Suppressor macrophage treated with lipopolysaccharide for 1 hour (primary cell): ENCODE measurements at regions not wholly inside any gene's neighbourhood (a gene's known extent, or its start where the extent isn't known, plus 50 kb on each side); places are given as distances from the start of the nearest gene placed in this dataset.
"Not testable (repeated sequence)": the region's sequence is repeated elsewhere in the genome, so short reads cannot be mapped to it uniquely, and the experiment has no call there.

ENCODE experiments used
- DNase-seq, 3 donors: peaks; one replicate each; pipeline ENCODE4 v3.0.0-alpha.2; 2020 to 2022

DNA sequence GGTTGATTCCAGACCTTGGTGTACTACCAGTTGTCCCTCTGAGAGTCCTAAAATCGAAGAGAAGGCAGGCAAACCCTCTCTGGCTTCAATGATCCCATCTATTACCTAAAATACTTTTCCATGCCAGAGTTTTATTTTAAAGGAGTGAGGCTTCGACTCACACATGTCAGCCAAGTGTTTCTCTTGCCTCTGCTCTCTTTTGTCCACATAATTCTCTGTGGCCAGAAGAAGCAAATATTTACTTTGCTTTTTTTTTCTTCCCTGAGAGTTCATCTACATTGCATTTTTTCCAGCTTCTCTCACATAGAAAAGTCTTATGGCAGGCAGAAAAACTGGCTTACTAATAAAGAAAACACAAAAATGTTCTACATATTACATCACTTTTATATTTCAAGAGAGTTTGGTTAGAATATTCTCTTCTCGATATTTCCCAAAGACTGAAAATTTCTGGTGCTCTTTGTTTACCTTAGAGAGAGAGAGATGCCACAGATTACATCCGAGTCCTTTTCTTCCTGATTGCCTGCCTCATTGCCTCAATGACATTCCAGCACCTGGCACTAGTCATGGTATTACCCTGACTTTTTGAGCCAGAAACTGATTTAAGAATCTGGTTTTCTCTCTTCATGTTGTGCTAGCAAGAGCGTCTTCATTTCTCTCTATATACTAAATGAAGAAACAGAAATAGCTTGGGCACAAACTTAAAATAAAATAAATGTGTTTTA lies 170.3 kb upstream of the FAM174A start:
- not testable (repeated sequence) for DNase-seq

DNA sequence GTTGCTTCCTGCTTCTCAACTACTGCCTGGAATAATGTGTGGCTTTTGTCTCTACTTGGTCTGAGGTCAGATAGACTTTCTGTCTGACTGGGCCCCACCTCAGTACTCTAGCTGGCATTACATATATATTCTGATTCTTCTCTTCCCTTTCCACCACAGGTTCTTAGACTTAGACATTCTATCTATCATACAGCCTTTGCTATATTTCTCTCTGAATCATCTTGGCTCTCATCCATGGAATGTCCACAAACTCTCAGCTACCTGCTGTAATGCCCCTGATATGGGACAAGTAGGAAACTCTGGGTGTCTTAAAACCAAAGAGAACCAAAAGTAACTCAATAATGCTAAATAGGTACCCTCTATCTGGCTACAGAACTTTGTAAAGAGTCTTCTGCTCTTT lies 170.8 kb upstream of the FAM174A start:
- not testable (repeated sequence) for DNase-seq

DNA sequence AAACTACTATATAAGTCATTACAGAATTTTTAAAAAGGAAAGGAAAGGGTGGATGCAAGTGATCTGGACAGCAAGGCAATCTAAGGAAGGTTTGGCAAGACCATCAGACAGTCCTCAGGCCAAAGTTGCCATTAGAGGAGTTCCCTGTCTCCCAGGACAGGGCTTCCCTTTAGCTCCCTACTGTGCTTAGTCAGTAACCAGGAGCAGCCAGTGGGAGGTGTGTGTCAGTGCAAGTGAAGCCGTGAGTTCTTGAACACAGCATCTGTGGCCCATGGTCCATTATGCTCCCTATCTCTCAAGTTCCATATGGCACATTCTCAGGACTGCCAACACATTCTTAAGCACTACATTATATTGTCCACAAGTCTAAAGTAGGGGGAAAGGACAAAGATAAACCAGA lies 175.2 kb upstream of the FAM174A start:
- not testable (repeated sequence) for DNase-seq

- not testable (repeated sequence) for DNase-seq
These were observed 188.9 kb upstream of the FAM174A start for GRCh38 chr5:100346269-100346668.

DNA sequence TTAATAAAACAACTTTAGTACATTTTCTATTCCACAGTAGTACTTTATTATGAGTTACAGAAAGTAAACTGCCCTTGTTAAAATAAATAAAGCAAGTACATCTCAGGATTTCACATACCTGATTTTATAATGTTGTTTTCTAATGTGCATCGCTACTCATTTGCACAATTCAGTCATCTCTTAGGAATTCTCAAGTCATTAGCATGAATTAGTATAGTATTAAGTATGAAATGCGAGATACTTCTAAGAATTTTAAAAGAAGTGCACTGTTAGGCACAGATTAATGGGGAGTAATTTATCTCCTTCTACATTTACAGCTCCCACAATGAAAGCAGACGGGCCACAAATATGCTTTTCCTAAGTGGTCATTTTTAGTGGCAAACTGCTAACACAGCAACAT lies 193.7 kb upstream of the FAM174A start:
- DNase-seq: not testable (repeated sequence)

GRCh38 chr5:100322483-100322882 lies 212.7 kb upstream of the FAM174A start:
- DNase-seq: no peak

DNA sequence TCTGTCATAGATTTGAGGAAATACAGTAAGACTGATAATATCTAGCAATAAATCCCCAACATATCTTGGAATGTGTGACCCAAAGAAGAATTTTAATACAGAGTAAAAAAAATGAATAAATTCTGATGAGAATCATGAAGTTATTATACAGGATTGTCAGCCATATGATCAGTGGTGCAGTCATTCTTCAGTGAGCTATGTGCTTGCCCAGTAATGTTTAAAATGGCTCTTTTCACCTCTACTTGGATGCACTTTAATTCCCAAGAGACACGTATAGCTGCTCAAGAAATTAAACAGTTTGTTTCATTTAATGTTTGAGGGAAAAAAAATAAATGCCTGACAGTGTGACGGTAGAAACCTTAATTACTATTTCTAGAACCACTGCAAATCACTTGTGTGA lies 215.3 kb upstream of the FAM174A start:
- DNase-seq: no peak

DNA sequence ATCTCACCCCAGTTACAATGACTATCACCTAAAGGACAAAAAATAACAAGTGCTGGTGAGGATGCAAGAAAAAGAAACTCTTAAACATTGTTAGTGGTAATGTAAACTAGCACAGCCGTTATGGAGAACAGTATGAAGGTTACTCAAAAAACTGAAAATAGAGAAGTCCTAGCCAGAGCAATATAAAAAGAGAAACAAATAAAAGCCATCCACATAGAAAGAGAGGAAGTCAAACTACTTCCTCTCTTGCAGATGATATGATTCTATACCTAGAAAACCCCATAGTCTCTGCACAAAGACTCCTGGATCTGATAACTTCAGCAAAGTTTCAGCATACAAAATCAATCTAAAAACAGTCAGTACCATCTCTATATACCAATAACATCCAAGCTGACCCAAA lies 221.5 kb upstream of the FAM174A start:
- peak; percentile 9 to 58 (median 56) for DNase-seq

DNA sequence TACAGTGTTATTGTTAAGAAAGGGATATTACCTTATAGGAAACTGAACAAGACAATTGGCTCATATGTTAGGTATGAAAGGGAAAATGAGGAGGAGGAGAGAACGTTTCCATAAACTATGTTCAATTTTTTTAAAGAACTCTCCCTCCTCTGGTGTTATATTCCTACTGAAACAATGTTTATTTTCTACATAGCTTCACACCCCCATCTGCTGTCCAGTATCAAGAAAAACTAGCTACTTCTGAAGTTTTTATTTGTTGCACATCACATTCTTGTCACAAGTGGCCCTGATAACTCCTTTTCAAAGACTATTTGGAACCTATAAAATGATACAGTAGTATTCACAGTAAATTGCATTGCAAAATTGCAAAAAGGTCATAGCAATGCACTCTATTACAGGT lies 223.4 kb upstream of the FAM174A start:
- no peak for DNase-seq

GRCh38 chr5:100306000-100306399 lies 229.2 kb upstream of the FAM174A start:
- DNase-seq: no peak

- DNase-seq: no peak
These were observed 232.0 kb upstream of the FAM174A start for GRCh38 chr5:100303216-100303615.

GRCh38 chr5:100299261-100299660 lies 235.9 kb upstream of the FAM174A start:
- DNase-seq: peak; percentile 15 to 60 (median 58)

- DNase-seq: no peak
These were observed 259.1 kb upstream of the FAM174A start for GRCh38 chr5:100276071-100276470.

GRCh38 chr5:100275631-100276030 lies 259.5 kb upstream of the FAM174A start:
- DNase-seq: no peak

- DNase-seq: no peak
These were observed 261.2 kb upstream of the FAM174A start for GRCh38 chr5:100273846-100274580.

- DNase-seq: no peak
These were observed 265.0 kb upstream of the FAM174A start for GRCh38 chr5:100270023-100270771.

DNA sequence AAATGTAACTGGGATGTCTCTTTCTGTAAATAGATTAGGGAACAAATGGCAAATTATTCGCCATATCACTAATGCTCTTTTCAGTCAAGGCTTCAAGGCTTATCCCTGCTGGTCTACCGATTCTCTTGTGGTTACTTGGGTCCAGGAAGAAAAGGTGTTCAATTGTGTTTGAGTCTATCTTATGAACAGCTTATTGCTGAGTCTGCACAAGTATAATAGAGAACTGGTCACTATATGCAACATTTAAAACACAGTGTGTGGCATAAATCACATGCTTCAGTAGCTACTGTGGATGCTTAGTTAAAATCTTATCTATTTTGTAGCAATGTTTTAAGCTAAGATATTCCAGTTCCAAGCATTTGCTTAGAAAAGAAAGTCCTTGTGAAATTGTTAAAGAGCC lies 274.2 kb upstream of the FAM174A start:
- DNase-seq: no peak

GRCh38 chr5:100252944-100253343 lies 282.2 kb upstream of the FAM174A start:
- DNase-seq: no peak

- no peak for DNase-seq
These were observed 283.1 kb upstream of the FAM174A start for GRCh38 chr5:100252037-100252436.

GRCh38 chr5:100249884-100250269 lies 285.3 kb upstream of the FAM174A start:
- no peak for DNase-seq

GRCh38 chr5:100249211-100249883 lies 285.8 kb upstream of the FAM174A start:
- DNase-seq: no peak

- DNase-seq: no peak
These were observed 302.4 kb upstream of the FAM174A start for GRCh38 chr5:100232736-100233135.

- DNase-seq: no peak
These were observed 346.4 kb upstream of the FAM174A start for GRCh38 chr5:100188778-100189177.
